ENCODE measurements at regions not wholly inside any gene's neighbourhood (a gene's known extent, or its start where the extent isn't known, plus 50 kb on each side); places are given as distances from the start of the nearest gene placed in this dataset.

GRCh38 chr16:85319984-85320440 is 207.7 kb upstream of the CIBAR2 start:
- ATAC-seq (ENCODE audit: poor library complexity) (no peak), DNase-seq (peak; percentile 30)
- intact Hi-C loops (cut with DNase I), result no loop called here

GRCh38 chr16:85320677-85321385 is 208.6 kb upstream of the CIBAR2 start:
- intact Hi-C loops (cut with DNase I), result no loop called here
- no peak for ATAC-seq (ENCODE audit: poor library complexity)
- DNase-seq, result no peak

- ATAC-seq (ENCODE audit: poor library complexity), result peak; percentile 95
- DNase-seq, result peak; percentile 97
- intact Hi-C loops (cut with DNase I), result no loop called here
Observed at GRCh38 chr16:85321509-85322271, 209.4 kb upstream of the CIBAR2 start.

- intact Hi-C loops (cut with DNase I), result no loop called here
- no peak for DNase-seq
- no peak for ATAC-seq (ENCODE audit: poor library complexity)
Observed at GRCh38 chr16:85323230-85323960, 211.1 kb upstream of the CIBAR2 start.

- ATAC-seq (ENCODE audit: poor library complexity) (no peak), DNase-seq (no peak)
- intact Hi-C loops (cut with DNase I), result no loop called here
Observed at GRCh38 chr16:85323961-85324253, 211.6 kb upstream of the CIBAR2 start.

- ATAC-seq (ENCODE audit: poor library complexity), result no peak
- intact Hi-C loops (cut with DNase I), result no loop called here
- no peak for DNase-seq
Observed at GRCh38 chr16:85324488-85324887, 212.2 kb upstream of the CIBAR2 start.

GRCh38 chr16:85326113-85326793 is 214.0 kb upstream of the CIBAR2 start:
- no peak for ATAC-seq (ENCODE audit: poor library complexity)
- DNase-seq, result no peak
- intact Hi-C loops (cut with DNase I), result no loop called here

- DNase-seq (no peak), ATAC-seq (ENCODE audit: poor library complexity) (no peak)
- intact Hi-C loops (cut with DNase I), result no loop called here
Observed at GRCh38 chr16:85326794-85327181, 214.5 kb upstream of the CIBAR2 start.

- intact Hi-C loops (cut with DNase I), result no loop called here
- ATAC-seq (ENCODE audit: poor library complexity) (no peak), DNase-seq (no peak)
Observed at GRCh38 chr16:85327731-85328675, 215.7 kb upstream of the CIBAR2 start.

- no peak for DNase-seq
- intact Hi-C loops (cut with DNase I), result no loop called here
- ATAC-seq (ENCODE audit: poor library complexity), result no peak
Observed at GRCh38 chr16:85328676-85329058, 216.4 kb upstream of the CIBAR2 start.

GRCh38 chr16:85329059-85329812 is 217.0 kb upstream of the CIBAR2 start:
- no peak for ATAC-seq (ENCODE audit: poor library complexity)
- intact Hi-C loops (cut with DNase I), result no loop called here
- no peak for DNase-seq

- intact Hi-C loops (cut with DNase I), result no loop called here
- ATAC-seq (ENCODE audit: poor library complexity) (no peak), DNase-seq (no peak)
Observed at GRCh38 chr16:85330006-85330693, 217.9 kb upstream of the CIBAR2 start.

- ATAC-seq (ENCODE audit: poor library complexity), result peak; percentile 55
- DNase-seq, result no peak
- intact Hi-C loops (cut with DNase I), result no loop called here
Observed at GRCh38 chr16:85330694-85331188, 218.5 kb upstream of the CIBAR2 start.

- DNase-seq (no peak), ATAC-seq (ENCODE audit: poor library complexity) (no peak)
- intact Hi-C loops (cut with DNase I), result no loop called here
Observed at GRCh38 chr16:85331688-85332087, 219.4 kb upstream of the CIBAR2 start.

GRCh38 chr16:85332175-85332574 is 219.9 kb upstream of the CIBAR2 start:
- ATAC-seq (ENCODE audit: poor library complexity) (no peak), DNase-seq (no peak)
- intact Hi-C loops (cut with DNase I), result no loop called here

- DNase-seq, result no peak
- ATAC-seq (ENCODE audit: poor library complexity), result no peak
- intact Hi-C loops (cut with DNase I), result no loop called here
Observed at GRCh38 chr16:85333337-85333736, 221.1 kb upstream of the CIBAR2 start.
